Astrocyte (in vitro differentiated cells and primary cell): ENCODE measurements at regions not wholly inside any gene's neighbourhood (a gene's known extent, or its start where the extent isn't known, plus 50 kb on each side); places are given as distances from the start of the nearest gene placed in this dataset.

Experiments used
- CTCF ChIP-seq: IDR thresholded peaks from 2 replicates; pipeline ENCODE4 v1.5.1; 2011; ENCODE audit warnings: low read depth, mild to moderate bottlenecking, inconsistent platforms, low read length, moderate library complexity; ENCODE audit not compliant: insufficient read depth
- EZH2 ChIP-seq: IDR thresholded peaks from 2 replicates; pipeline ENCODE4 v1.6.1; 2012; ENCODE audit warnings: mild to moderate bottlenecking, low read length, inconsistent platforms; ENCODE audit not compliant: insufficient read depth

DNA sequence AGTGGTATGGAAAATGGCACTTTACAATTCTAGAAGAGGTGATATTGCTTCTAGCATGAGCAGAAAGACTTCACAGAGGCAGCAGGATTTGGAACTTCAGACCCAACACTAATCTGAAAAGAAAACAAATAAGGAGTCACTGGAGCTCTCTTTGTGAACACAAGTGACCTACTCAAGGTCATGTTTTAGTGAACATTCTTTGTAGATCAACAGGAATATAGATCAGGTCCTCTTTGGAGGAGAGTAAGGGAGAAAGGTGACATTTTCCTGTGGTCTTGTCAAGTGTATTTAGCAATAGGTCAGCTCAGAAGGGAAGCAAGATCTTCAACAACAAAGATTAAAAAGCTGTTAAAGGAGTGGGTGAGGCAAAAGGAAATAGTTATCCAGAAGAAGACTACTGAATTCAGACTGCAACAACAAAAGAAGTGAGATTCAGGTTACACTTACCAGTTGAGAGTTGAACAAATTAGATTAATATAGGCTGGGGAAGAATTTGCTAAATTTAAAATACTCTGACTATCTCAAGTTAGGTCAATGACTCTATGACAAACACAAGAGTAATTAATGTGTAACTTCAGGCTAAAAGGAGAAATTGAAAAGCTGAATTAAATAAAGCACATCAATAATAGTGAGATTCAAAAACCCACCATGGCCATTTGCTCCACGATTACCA, 528.2 kb downstream of the RPS29 start:
- no peak for TF ChIP-seq CTCF
- no peak for TF ChIP-seq EZH2
